ENCODE measurements at regions not wholly inside any gene's neighbourhood (a gene's known extent, or its start where the extent isn't known, plus 50 kb on each side); places are given as distances from the start of the nearest gene placed in this dataset.

GRCh38 chr1:9179463-9180110, 50.7 kb upstream of the GPR157 start:
- no peak for DNase-seq

- no peak for DNase-seq
These were observed 51.4 kb upstream of the GPR157 start for GRCh38 chr1:9180111-9180819.

GRCh38 chr1:9181176-9181906, 52.4 kb upstream of the GPR157 start:
- DNase-seq, result peak; percentile 59 to 68

- DNase-seq, result no peak
These were observed 52.4 kb upstream of the H6PD start for GRCh38 chr1:9181990-9182783.

GRCh38 chr1:9182784-9183257, 51.8 kb upstream of the H6PD start:
- no peak for DNase-seq

GRCh38 chr1:9183441-9183840, 51.1 kb upstream of the H6PD start:
- DNase-seq, result no peak

GRCh38 chr1:9183898-9184297, 50.7 kb upstream of the H6PD start:
- no peak for DNase-seq

GRCh38 chr1:9184749-9185148, 49.8 kb upstream of the H6PD start:
- DNase-seq, result no peak
